GM18873 (cell line): ENCODE measurements at regions not wholly inside any gene's neighbourhood (a gene's known extent, or its start where the extent isn't known, plus 50 kb on each side); places are given as distances from the start of the nearest gene placed in this dataset.

Source experiments
- ATAC-seq: cut with Tn5 transposase; IDR thresholded peaks from one replicate; pipeline ENCODE4 v1.9.1; 2021; ENCODE audit warnings: mild to moderate bottlenecking, moderate library complexity, moderate number of reproducible peaks; ENCODE audit not compliant: unreplicated experiment, low FRiP score

GRCh38 chr18:24860978-24861680, 400.7 kb downstream of the HRH4 start:
- no peak for ATAC-seq

GRCh38 chr18:24862201-24862816, 401.9 kb downstream of the HRH4 start:
- ATAC-seq = no peak

- no peak for ATAC-seq
These were observed 407.9 kb downstream of the HRH4 start for GRCh38 chr18:24868311-24868710.

- no peak for ATAC-seq
These were observed 408.4 kb downstream of the HRH4 start for GRCh38 chr18:24868760-24869237.

GRCh38 chr18:24869285-24869684, 408.8 kb downstream of the HRH4 start:
- ATAC-seq = no peak

GRCh38 chr18:24875286-24875685, 414.8 kb downstream of the HRH4 start:
- no peak for ATAC-seq

GRCh38 chr18:24875777-24876176, 415.3 kb downstream of the HRH4 start:
- no peak for ATAC-seq

GRCh38 chr18:24876266-24876665, 415.8 kb downstream of the HRH4 start:
- ATAC-seq = no peak

GRCh38 chr18:24877066-24877465, 416.6 kb downstream of the HRH4 start:
- ATAC-seq = no peak

- no peak for ATAC-seq
These were observed 417.1 kb downstream of the HRH4 start for GRCh38 chr18:24877546-24877945.

GRCh38 chr18:24878289-24878688, 417.9 kb downstream of the HRH4 start:
- ATAC-seq = no peak

- ATAC-seq = no peak
These were observed 424.8 kb downstream of the HRH4 start for GRCh38 chr18:24885276-24885675.

- no peak for ATAC-seq
These were observed 434.4 kb downstream of the HRH4 start for GRCh38 chr18:24894880-24895279.

GRCh38 chr18:24897461-24897860, 437.0 kb downstream of the HRH4 start:
- ATAC-seq = no peak

- no peak for ATAC-seq
These were observed 441.7 kb downstream of the ZNF521 start for GRCh38 chr18:24910221-24910620.

- ATAC-seq = no peak
These were observed 438.3 kb downstream of the ZNF521 start for GRCh38 chr18:24913507-24914170.

GRCh38 chr18:24914171-24914525, 437.8 kb downstream of the ZNF521 start:
- no peak for ATAC-seq

GRCh38 chr18:24914685-24915084, 437.3 kb downstream of the ZNF521 start:
- ATAC-seq = no peak

GRCh38 chr18:24915547-24915946, 436.4 kb downstream of the ZNF521 start:
- ATAC-seq = no peak

GRCh38 chr18:24917767-24918166, 434.2 kb downstream of the ZNF521 start:
- no peak for ATAC-seq

- no peak for ATAC-seq
These were observed 433.7 kb downstream of the ZNF521 start for GRCh38 chr18:24918257-24918656.
